Activated T-helper 2 cell treated with anti-CD3 and anti-CD28 coated beads, Interferon-gamma antibody, Interleukin-2, Interleukin-4, amounts not matched to agents 10 μg/mL and 5 μg/mL and 100 μg/mL, durations not matched to agents 14 hours and 24 hours and 36 hours (primary cell): ENCODE measurements at regions not wholly inside any gene's neighbourhood (a gene's known extent, or its start where the extent isn't known, plus 50 kb on each side); places are given as distances from the start of the nearest gene placed in this dataset.
"Not testable (repeated sequence)": the region's sequence is repeated elsewhere in the genome, so short reads cannot be mapped to it uniquely, and the experiment has no call there.

Experiments
- DNase-seq: peaks from one replicate; pipeline ENCODE4 v3.0.0; 2021; ENCODE audit warnings: low spot score
- H3K27ac Mint-ChIP-seq: one replicate; pipeline ENCODE4 v1.8.0; 2021; ENCODE audit warnings: mixed read lengths
- H3K27me3 Mint-ChIP-seq: one replicate; pipeline ENCODE4 v1.8.0; 2021; ENCODE audit warnings: low read depth, mixed read lengths
- H3K36me3 Mint-ChIP-seq: one replicate; pipeline ENCODE4 v1.8.0; 2021; ENCODE audit warnings: low read depth, mixed read lengths
- H3K4me1 Mint-ChIP-seq: one replicate; pipeline ENCODE4 v1.8.0; 2021; ENCODE audit warnings: low read depth, mixed read lengths
- H3K4me3 Mint-ChIP-seq: one replicate; pipeline ENCODE4 v1.8.0; 2021; ENCODE audit warnings: low read depth, mild to moderate bottlenecking, moderate library complexity, mixed read lengths
- H3K9me3 Mint-ChIP-seq: one replicate; pipeline ENCODE4 v1.8.0; 2021; ENCODE audit warnings: mixed read lengths
- intact Hi-C: fragments of 100-400 bp; cut with micrococcal nuclease; formaldehyde crosslinking; loops from one replicate; pipeline ENCODE4 v1.15.1; 2023

- Mint-ChIP-seq H3K27me3 (peaks cover 2% of the 10 kb centered on the region), H3K4me3 (no peak overlapping the region), H3K4me1 (no peaks in the 10 kb centered on the region), H3K27ac (no peak overlapping the region), H3K36me3 (no peaks in the 10 kb centered on the region), H3K9me3 (no peaks in the 10 kb centered on the region)
- no peak for DNase-seq
- intact Hi-C loops, result no loop called here
Measured at GRCh38 chr10:131580674-131581073, 269.2 kb upstream of the TCERG1L start.

- H3K9me3 Mint-ChIP-seq, H3K4me3 Mint-ChIP-seq, H3K27ac Mint-ChIP-seq, H3K36me3 Mint-ChIP-seq, intact Hi-C loops, DNase-seq, H3K4me1 Mint-ChIP-seq, H3K27me3 Mint-ChIP-seq: not testable (repeated sequence)
Measured at GRCh38 chr10:131581547-131581946, 270.0 kb upstream of the TCERG1L start.

- intact Hi-C loops, result no loop called here
- DNase-seq, result no peak
- Mint-ChIP-seq H3K9me3 (no peaks in the 10 kb centered on the region), H3K4me1 (no peaks in the 10 kb centered on the region), H3K27me3 (peaks cover 2% of the 10 kb centered on the region), H3K4me3 (no peak overlapping the region), H3K27ac (no peak overlapping the region), H3K36me3 (no peaks in the 10 kb centered on the region)
Measured at GRCh38 chr10:131584287-131584686, 272.8 kb upstream of the TCERG1L start.

GRCh38 chr10:131585761-131586160 lies 274.2 kb upstream of the TCERG1L start:
- Mint-ChIP-seq H3K36me3 (no peaks in the 10 kb centered on the region), H3K27me3 (peaks cover 2% of the 10 kb centered on the region), H3K4me1 (no peaks in the 10 kb centered on the region), H3K27ac (no peak overlapping the region), H3K4me3 (no peak overlapping the region), H3K9me3 (no peaks in the 10 kb centered on the region)
- DNase-seq, result no peak
- intact Hi-C loops, result no loop called here

GRCh38 chr10:131586958-131587357 lies 275.4 kb upstream of the TCERG1L start:
- H3K27me3 Mint-ChIP-seq, result peaks cover 2% of the 10 kb centered on the region
- no peaks in the 10 kb centered on the region for H3K4me1 Mint-ChIP-seq
- H3K27ac Mint-ChIP-seq, result no peak overlapping the region
- no peaks in the 10 kb centered on the region for H3K36me3 Mint-ChIP-seq
- no peak for DNase-seq
- H3K9me3 Mint-ChIP-seq, result no peaks in the 10 kb centered on the region
- intact Hi-C loops, result no loop called here
- no peak overlapping the region for H3K4me3 Mint-ChIP-seq

- no peaks in the 10 kb centered on the region for H3K27me3 Mint-ChIP-seq
- H3K9me3 Mint-ChIP-seq, result no peaks in the 10 kb centered on the region
- no peak overlapping the region for H3K27ac Mint-ChIP-seq
- no peaks in the 10 kb centered on the region for H3K36me3 Mint-ChIP-seq
- H3K4me3 Mint-ChIP-seq, result no peak overlapping the region
- intact Hi-C loops, result no loop called here
- no peaks in the 10 kb centered on the region for H3K4me1 Mint-ChIP-seq
- no peak for DNase-seq
Measured at GRCh38 chr10:131587976-131588680, 276.6 kb upstream of the TCERG1L start.

- H3K27ac Mint-ChIP-seq, result no peak overlapping the region
- no peaks in the 10 kb centered on the region for H3K4me1 Mint-ChIP-seq
- intact Hi-C loops, result no loop called here
- no peaks in the 10 kb centered on the region for H3K27me3 Mint-ChIP-seq
- no peak for DNase-seq
- H3K9me3 Mint-ChIP-seq, result no peaks in the 10 kb centered on the region
- no peaks in the 10 kb centered on the region for H3K36me3 Mint-ChIP-seq
- no peak overlapping the region for H3K4me3 Mint-ChIP-seq
Measured at GRCh38 chr10:131588704-131589220, 277.2 kb upstream of the TCERG1L start.

- no peak overlapping the region for H3K4me3 Mint-ChIP-seq
- no peaks in the 10 kb centered on the region for H3K9me3 Mint-ChIP-seq
- H3K36me3 Mint-ChIP-seq, result no peaks in the 10 kb centered on the region
- no peak overlapping the region for H3K27ac Mint-ChIP-seq
- no peaks in the 10 kb centered on the region for H3K4me1 Mint-ChIP-seq
- intact Hi-C loops, result no loop called here
- no peaks in the 10 kb centered on the region for H3K27me3 Mint-ChIP-seq
- no peak for DNase-seq
Measured at GRCh38 chr10:131590567-131590966, 279.0 kb upstream of the TCERG1L start.

- DNase-seq, result no peak
- no peaks in the 10 kb centered on the region for H3K9me3 Mint-ChIP-seq
- no peak overlapping the region for H3K4me3 Mint-ChIP-seq
- no peaks in the 10 kb centered on the region for H3K27me3 Mint-ChIP-seq
- H3K27ac Mint-ChIP-seq, result no peak overlapping the region
- intact Hi-C loops, result no loop called here
- H3K36me3 Mint-ChIP-seq, result no peaks in the 10 kb centered on the region
- H3K4me1 Mint-ChIP-seq, result no peaks in the 10 kb centered on the region
Measured at GRCh38 chr10:131591936-131592335, 280.4 kb upstream of the TCERG1L start.

- intact Hi-C loops, result no loop called here
- H3K4me1 Mint-ChIP-seq, result no peaks in the 10 kb centered on the region
- H3K9me3 Mint-ChIP-seq, result peaks cover 10% of the 10 kb centered on the region
- no peak overlapping the region for H3K4me3 Mint-ChIP-seq
- H3K27ac Mint-ChIP-seq, result no peak overlapping the region
- no peak for DNase-seq
- H3K36me3 Mint-ChIP-seq, result no peaks in the 10 kb centered on the region
- H3K27me3 Mint-ChIP-seq, result no peaks in the 10 kb centered on the region
Measured at GRCh38 chr10:131609176-131609575, 291.6 kb upstream of the PPP2R2D start.

- no peaks in the 10 kb centered on the region for H3K27me3 Mint-ChIP-seq
- no peak for DNase-seq
- H3K27ac Mint-ChIP-seq, result no peak overlapping the region
- no peak overlapping the region for H3K4me3 Mint-ChIP-seq
- intact Hi-C loops, result no loop called here
- no peaks in the 10 kb centered on the region for H3K36me3 Mint-ChIP-seq
- no peaks in the 10 kb centered on the region for H3K9me3 Mint-ChIP-seq
- H3K4me1 Mint-ChIP-seq, result no peaks in the 10 kb centered on the region
Measured at GRCh38 chr10:131615150-131615549, 285.7 kb upstream of the PPP2R2D start.

- no peak for DNase-seq
- H3K4me3 Mint-ChIP-seq, result no peak overlapping the region
Measured at GRCh38 chr10:131616040-131616439, 284.8 kb upstream of the PPP2R2D start.

GRCh38 chr10:131617113-131617858 lies 283.5 kb upstream of the PPP2R2D start:
- H3K27ac Mint-ChIP-seq, result no peak overlapping the region
- H3K4me3 Mint-ChIP-seq, result no peak overlapping the region
- H3K36me3 Mint-ChIP-seq, result no peaks in the 10 kb centered on the region
- intact Hi-C loops, result no loop called here
- DNase-seq, result no peak
- no peaks in the 10 kb centered on the region for H3K27me3 Mint-ChIP-seq
- no peaks in the 10 kb centered on the region for H3K4me1 Mint-ChIP-seq
- no peaks in the 10 kb centered on the region for H3K9me3 Mint-ChIP-seq

More at GRCh38 chr10:131616040-131616439, 284.8 kb upstream of the PPP2R2D start:
- Mint-ChIP-seq H3K4me1 (no peaks in the 10 kb centered on the region), H3K27ac (no peak overlapping the region), H3K9me3 (no peaks in the 10 kb centered on the region), H3K36me3 (no peaks in the 10 kb centered on the region), H3K27me3 (no peaks in the 10 kb centered on the region)
- intact Hi-C loops, result no loop called here
